ENCODE measurements at regions not wholly inside any gene's neighbourhood (a gene's known extent, or its start where the extent isn't known, plus 50 kb on each side); places are given as distances from the start of the nearest gene placed in this dataset.

GRCh38 chr10:29924436-29924835, 134.9 kb downstream of the JCAD start:
- Histone ChIP-seq H3K4me3 (no peak overlapping the region), H4K20me1 (ENCODE audit: control insufficient read depth, insufficient read depth) (no peaks in the 10 kb centered on the region), H2AFZ (ENCODE audit: control insufficient read depth, low read depth, low read length) (no peak overlapping the region), H3K36me3 (ENCODE audit: control insufficient read depth in 2 of 2, insufficient read depth in 2 of 2, low read length in 1 of 2) (no peaks in the 10 kb centered on the region), H3K9ac (ENCODE audit: control insufficient read depth, insufficient read depth, low read length) (no peak overlapping the region), H3K9me3 (replicated peaks; ENCODE audit: control insufficient read depth, insufficient read depth, low read length) (no peaks in the 10 kb centered on the region; the same call in 2 of the 3 replicates), H3K4me1 (ENCODE audit: control insufficient read depth, insufficient read depth, low read length) (no peaks in the 10 kb centered on the region), H3K4me2 (ENCODE audit: control insufficient read depth, insufficient read depth) (no peak overlapping the region), H3K27me3 (replicated peaks in 1 of 2; ENCODE audit: control insufficient read depth in 2 of 2, insufficient read depth in 2 of 2, low read length in 1 of 2) (no peaks in the 10 kb centered on the region; a peak in 2 of 4 replicates), H3K27ac (ENCODE audit: control insufficient read depth, insufficient read depth) (no peak overlapping the region), H3K79me2 (ENCODE audit: control insufficient read depth, insufficient read depth, low read length) (no peaks in the 10 kb centered on the region)
- RAD21 ChIA-PET (ENCODE audit: unreplicated experiment) = no interaction called here
- ATAC-seq = no peak
- in situ Hi-C loops (cut with MboI) = no loop called here
- WGBS (ENCODE audit: insufficient coverage, insufficient replicate concordance, low lambda C conversion rate, missing lambda C conversion rate) = 0% methylated on average over 3 of the region's 3 CpGs
- FAIRE-seq = no peak
- intact Hi-C loops (cut with micrococcal nuclease; ENCODE audit: unreplicated experiment) = no loop called here
- CTCF ChIA-PET = no interaction called here
- no TSS peak for BruUV-seq (replicated peaks)
- POLR2A ChIA-PET = no interaction called here
- SMC1A ChIA-PET (ENCODE audit: uncharacterized antibody, unreplicated experiment) = no interaction called here
- DNase-seq (ENCODE audit: low read depth, low spot score) = no peak
- no peak for TF ChIP-seq MTA2 (IDR thresholded peaks at IDR 0.05; ENCODE audit: low read depth)
- TF ChIP-seq NR2F1 (conservative IDR thresholded peaks at IDR 0.05) = no peak
- TF ChIP-seq ZNF207 (IDR thresholded peaks at IDR 0.05; ENCODE audit: borderline replicate concordance) = no peak
- no peak for TF ChIP-seq BHLHE40 (IDR thresholded peaks at IDR 0.05; ENCODE audit: borderline replicate concordance in 1 of 2, low read depth in 2 of 2, low read length in 1 of 2)
- TF ChIP-seq CEBPB (IDR thresholded peaks at IDR 0.05; ENCODE audit: borderline replicate concordance in 1 of 2, low read depth in 2 of 2, low read length in 2 of 2) = no peak
- TF ChIP-seq, protein P1, sequence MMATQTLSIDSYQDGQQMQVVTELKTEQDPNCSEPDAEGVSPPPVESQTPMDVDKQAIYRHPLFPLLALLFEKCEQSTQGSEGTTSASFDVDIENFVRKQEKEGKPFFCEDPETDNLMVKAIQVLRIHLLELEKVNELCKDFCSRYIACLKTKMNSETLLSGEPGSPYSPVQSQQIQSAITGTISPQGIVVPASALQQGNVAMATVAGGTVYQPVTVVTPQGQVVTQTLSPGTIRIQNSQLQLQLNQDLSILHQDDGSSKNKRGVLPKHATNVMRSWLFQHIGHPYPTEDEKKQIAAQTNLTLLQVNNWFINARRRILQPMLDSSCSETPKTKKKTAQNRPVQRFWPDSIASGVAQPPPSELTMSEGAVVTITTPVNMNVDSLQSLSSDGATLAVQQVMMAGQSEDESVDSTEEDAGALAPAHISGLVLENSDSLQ (IDR thresholded peaks at IDR 0.05) = no peak
- TF ChIP-seq ATF7 (IDR thresholded peaks at IDR 0.05; ENCODE audit: low read depth) = no peak
- TF ChIP-seq BMI1 (IDR thresholded peaks at IDR 0.05; ENCODE audit: borderline replicate concordance) = no peak
- TF ChIP-seq CUX1 (IDR thresholded peaks at IDR 0.05; ENCODE audit: insufficient replicate concordance, low read depth, low read length) = no peak
- no peak for TF ChIP-seq CEBPZ (IDR thresholded peaks at IDR 0.05; ENCODE audit: low read depth, low read length)
- no peak for TF ChIP-seq ZNF622 (IDR thresholded peaks at IDR 0.05)
- no peak for TF ChIP-seq STAT3 (IDR thresholded peaks at IDR 0.05; ENCODE audit: low read depth, low read length)
- no peak for TF ChIP-seq TAF1 (IDR thresholded peaks at IDR 0.05; ENCODE audit: borderline replicate concordance, low read depth, low read length)
- TF ChIP-seq CTCF (IDR thresholded peaks at IDR 0.05 in 2 of 3, conservative IDR thresholded peaks at IDR 0.05 in 1 of 3; ENCODE audit: control insufficient read depth in 2 of 3, extremely low read depth in 1 of 3, insufficient read depth in 1 of 3, low read depth in 3 of 3, low read length in 3 of 3) = no peak
